ENCODE measurements at regions not wholly inside any gene's neighbourhood (a gene's known extent, or its start where the extent isn't known, plus 50 kb on each side); places are given as distances from the start of the nearest gene placed in this dataset.

- no peak for TF ChIP-seq CTCF (IDR thresholded peaks at IDR 0.05; ENCODE audit: low read depth, low read length)
- no peak for TF ChIP-seq EZH2phosphoT487 (IDR thresholded peaks at IDR 0.05; ENCODE audit: low read depth)
Measured at GRCh38 chrX:118197730-118198129, 81.1 kb upstream of the KLHL13 start.
